Keratinocyte (primary cell): ENCODE measurements at regions not wholly inside any gene's neighbourhood (a gene's known extent, or its start where the extent isn't known, plus 50 kb on each side); places are given as distances from the start of the nearest gene placed in this dataset.
"Not testable (repeated sequence)": the region's sequence is repeated elsewhere in the genome, so short reads cannot be mapped to it uniquely, and the experiment has no call there.

ENCODE experiments used
- DNase-seq: peaks from one replicate; pipeline ENCODE4 v3.0.0-alpha.2; 2011; ENCODE audit warnings: low read depth, missing footprints, low spot score
- FAIRE-seq: peaks from 2 replicates; lab custom pipeline; 2011; peaks lifted over from hg19 to GRCh38; lab: Jason Lieb, UNC
- H2AFZ ChIP-seq: 2 replicates; pipeline ENCODE4 v1.6.0; 2012; ENCODE audit warnings: low read length, control low read depth, inconsistent platforms; ENCODE audit not compliant: control insufficient read depth
- H3K27ac ChIP-seq: 2 replicates; pipeline ENCODE4 v1.5.1; 2011; ENCODE audit warnings: low read length; ENCODE audit not compliant: control insufficient read depth, insufficient read depth
- H3K27me3 ChIP-seq: 3 replicates; pipeline ENCODE4 v1.6.0; 2011; ENCODE audit warnings: low read length; ENCODE audit not compliant: control insufficient read depth, insufficient read depth; ENCODE audit errors: extremely low read depth
- H3K36me3 ChIP-seq, 2 experiments: 2 replicates in 1 of 2; 3 replicates in 1 of 2; pipeline ENCODE4 v1.5.1; 2011; ENCODE audit warnings: low read length in 2 of 2, mild to moderate bottlenecking in 1 of 2; ENCODE audit not compliant: control insufficient read depth in 2 of 2, insufficient read depth in 2 of 2; ENCODE audit errors: extremely low read depth in 1 of 2
- H3K4me1 ChIP-seq: 3 replicates; pipeline ENCODE4 v1.5.1; 2011; ENCODE audit warnings: low read length; ENCODE audit not compliant: control insufficient read depth, insufficient read depth; ENCODE audit errors: extremely low read depth
- H3K4me2 ChIP-seq: 3 replicates; pipeline ENCODE4 v1.6.0; 2011; ENCODE audit warnings: low read depth, low read length; ENCODE audit not compliant: control insufficient read depth, insufficient read depth; ENCODE audit errors: extremely low read depth
- H3K4me3 ChIP-seq, 3 experiments: fragments of 200-600 bp in 1 of 3; sonication (generic) in 1 of 3; 2 replicates in 2 of 3; 3 replicates in 1 of 3; pipeline ENCODE4 v1.5.1; 2011 to 2016; ENCODE audit warnings: low read length in 3 of 3, mild to moderate bottlenecking in 3 of 3, control low read depth in 2 of 3, inconsistent platforms in 1 of 3, low read depth in 1 of 3, mixed read lengths in 1 of 3, mixed run types in 1 of 3, moderate library complexity in 1 of 3; ENCODE audit not compliant: control insufficient read depth in 2 of 3, insufficient read depth in 2 of 3; ENCODE audit errors: extremely low read depth in 1 of 3
- H3K79me2 ChIP-seq: 2 replicates; pipeline ENCODE4 v1.6.0; 2012; ENCODE audit warnings: low read length; ENCODE audit not compliant: control insufficient read depth, insufficient read depth
- H3K9ac ChIP-seq: 3 replicates; pipeline ENCODE4 v1.6.0; 2011; ENCODE audit warnings: low read length; ENCODE audit not compliant: control insufficient read depth, insufficient read depth; ENCODE audit errors: extremely low read depth
- H3K9me1 ChIP-seq: 3 replicates; pipeline ENCODE4 v1.6.0; 2011; ENCODE audit warnings: low read length; ENCODE audit not compliant: control insufficient read depth, insufficient read depth; ENCODE audit errors: extremely low read depth
- H3K9me3 ChIP-seq: 2 replicates; pipeline ENCODE4 v1.5.1; 2012; ENCODE audit warnings: low read depth, low read length; ENCODE audit not compliant: control insufficient read depth
- H4K20me1 ChIP-seq: 3 replicates; pipeline ENCODE4 v1.6.0; 2011; ENCODE audit warnings: low read length; ENCODE audit not compliant: control insufficient read depth, insufficient read depth; ENCODE audit errors: extremely low read depth
- dilution Hi-C: fragments of 300-500 bp; cut with MboI; formaldehyde crosslinking; loops from one replicate; pipeline ENCODE4 v1.7.0; 2020; ENCODE audit warnings: low sequenced_read_pairs; ENCODE audit not compliant: extremely low pct_ligation_motif_present
- TF ChIP-seq, protein P1 (sequence below), 3 experiments: IDR thresholded peaks in 1 of 3; conservative IDR thresholded peaks in 1 of 3; optimal IDR thresholded peaks in 1 of 3; 2 replicates in 2 of 3; 3 replicates in 1 of 3; pipeline versions ENCODE3 to v1.5.1; 2011; ENCODE audit warnings: low read length in 3 of 3, mild to moderate bottlenecking in 3 of 3, moderate library complexity in 2 of 3, control low read depth in 1 of 3, inconsistent platforms in 1 of 3; ENCODE audit not compliant: insufficient read depth in 2 of 3; ENCODE audit errors: extremely low read depth in 1 of 3

DNA sequence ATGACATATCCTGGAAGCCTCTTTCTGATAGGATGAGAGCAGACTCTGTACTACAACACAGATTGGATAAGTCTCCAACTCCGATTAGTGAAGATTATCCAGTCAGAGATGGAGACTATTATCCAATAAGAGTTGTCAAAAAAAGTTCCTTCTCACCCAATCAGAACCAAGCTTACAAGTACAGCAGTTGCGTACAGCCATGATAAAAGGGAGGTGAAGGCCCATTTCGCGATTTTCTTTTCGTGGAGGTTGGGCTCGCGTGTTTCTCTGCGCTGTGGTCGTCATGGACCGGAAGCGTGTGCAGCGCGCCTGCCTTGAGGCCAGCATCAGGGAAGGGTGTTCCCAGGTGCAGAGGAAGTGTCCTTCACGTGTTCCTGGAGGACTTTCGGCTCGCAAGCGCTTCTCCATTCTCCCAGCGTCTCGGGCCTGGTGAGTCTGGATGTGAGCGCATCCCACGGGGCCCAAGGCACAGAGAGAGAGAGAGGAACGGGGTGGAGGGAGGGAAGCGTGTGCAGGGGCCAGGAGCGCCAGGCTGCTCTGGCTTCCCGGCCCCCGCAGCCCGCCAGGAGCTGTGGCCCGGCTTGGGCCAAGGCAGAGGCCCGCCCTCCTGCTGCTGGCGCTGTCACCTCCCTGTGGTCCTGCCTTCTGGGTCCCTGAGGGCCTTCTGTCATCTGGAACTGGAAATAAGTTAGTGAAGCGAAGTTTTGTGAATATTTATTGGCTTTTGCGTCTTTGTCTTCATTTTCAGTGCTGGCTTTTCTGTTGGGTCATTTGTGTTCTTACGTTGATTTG lies 53.9 kb downstream of the CDRT15L2 start:
- H3K4me2 ChIP-seq, H2AFZ ChIP-seq, H3K36me3 ChIP-seq, FAIRE-seq, DNase-seq, H3K9me1 ChIP-seq, H3K4me1 ChIP-seq, H3K27me3 ChIP-seq, H3K27ac ChIP-seq, H4K20me1 ChIP-seq, H3K9me3 ChIP-seq, H3K79me2 ChIP-seq, H3K4me3 ChIP-seq, H3K9ac ChIP-seq, dilution Hi-C loops: not testable (repeated sequence)

DNA sequence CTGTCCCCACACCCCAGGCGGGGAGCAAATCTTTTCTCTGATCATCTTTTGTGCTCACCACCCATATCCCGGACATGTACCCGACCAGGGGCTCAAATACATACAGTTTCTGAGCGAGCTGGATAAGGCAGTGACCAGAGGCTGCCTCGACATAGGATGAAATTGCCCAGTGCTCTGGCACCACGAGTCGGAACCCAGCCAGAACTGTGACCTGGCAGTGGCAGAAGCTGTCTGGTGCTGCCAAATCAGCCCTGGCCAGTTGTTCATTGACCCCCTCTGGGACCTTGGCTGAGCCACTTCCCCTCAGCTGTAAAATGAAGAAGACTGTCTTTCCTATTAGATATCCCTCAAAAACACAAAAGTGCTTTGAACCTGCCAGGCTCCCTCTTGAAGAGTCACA lies 60.6 kb downstream of the CDRT15L2 start:
- not testable (repeated sequence) for H3K4me3 ChIP-seq, H3K4me2 ChIP-seq

DNA sequence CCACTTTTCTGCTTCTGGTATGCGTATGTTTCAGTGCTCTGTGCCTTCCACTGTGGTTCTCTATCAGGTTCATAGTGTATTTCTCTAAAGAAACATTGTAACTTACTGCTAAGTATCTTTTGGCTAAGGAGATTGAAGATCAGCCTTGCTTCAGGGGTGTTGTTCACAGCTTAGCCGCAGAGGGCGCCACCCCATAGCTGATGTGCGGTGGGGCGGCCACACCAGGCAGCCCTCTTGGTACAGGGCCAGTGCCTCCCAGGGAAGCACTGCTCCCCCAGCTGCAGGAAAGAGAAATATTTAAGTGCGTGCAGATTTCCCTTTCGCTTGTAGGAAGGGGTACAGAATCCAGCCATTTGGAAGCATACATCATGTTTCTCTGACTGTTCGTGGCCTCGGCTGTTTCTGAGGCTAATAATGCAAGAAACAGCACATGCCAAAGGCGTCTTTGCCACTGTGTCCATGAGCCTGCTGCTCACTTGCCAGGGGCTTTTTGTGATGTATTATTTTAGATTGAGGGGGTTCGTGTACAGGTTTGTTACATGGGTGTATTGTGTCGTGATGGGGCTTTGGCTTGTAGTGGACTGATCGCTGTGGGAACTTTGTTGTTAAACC lies 67.2 kb downstream of the CDRT15L2 start:
- H2AFZ ChIP-seq, FAIRE-seq, H3K79me2 ChIP-seq, H3K9me1 ChIP-seq, H3K4me3 ChIP-seq, H3K27me3 ChIP-seq, H3K4me1 ChIP-seq, H3K9me3 ChIP-seq, H3K9ac ChIP-seq, H3K4me2 ChIP-seq, H3K27ac ChIP-seq, H3K36me3 ChIP-seq, DNase-seq, H4K20me1 ChIP-seq, dilution Hi-C loops: not testable (repeated sequence)
- TF ChIP-seq, protein P1, sequence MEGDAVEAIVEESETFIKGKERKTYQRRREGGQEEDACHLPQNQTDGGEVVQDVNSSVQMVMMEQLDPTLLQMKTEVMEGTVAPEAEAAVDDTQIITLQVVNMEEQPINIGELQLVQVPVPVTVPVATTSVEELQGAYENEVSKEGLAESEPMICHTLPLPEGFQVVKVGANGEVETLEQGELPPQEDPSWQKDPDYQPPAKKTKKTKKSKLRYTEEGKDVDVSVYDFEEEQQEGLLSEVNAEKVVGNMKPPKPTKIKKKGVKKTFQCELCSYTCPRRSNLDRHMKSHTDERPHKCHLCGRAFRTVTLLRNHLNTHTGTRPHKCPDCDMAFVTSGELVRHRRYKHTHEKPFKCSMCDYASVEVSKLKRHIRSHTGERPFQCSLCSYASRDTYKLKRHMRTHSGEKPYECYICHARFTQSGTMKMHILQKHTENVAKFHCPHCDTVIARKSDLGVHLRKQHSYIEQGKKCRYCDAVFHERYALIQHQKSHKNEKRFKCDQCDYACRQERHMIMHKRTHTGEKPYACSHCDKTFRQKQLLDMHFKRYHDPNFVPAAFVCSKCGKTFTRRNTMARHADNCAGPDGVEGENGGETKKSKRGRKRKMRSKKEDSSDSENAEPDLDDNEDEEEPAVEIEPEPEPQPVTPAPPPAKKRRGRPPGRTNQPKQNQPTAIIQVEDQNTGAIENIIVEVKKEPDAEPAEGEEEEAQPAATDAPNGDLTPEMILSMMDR (optimal IDR thresholded peaks at IDR 0.05 in 1 of 3, IDR thresholded peaks at IDR 0.05 in 1 of 3, conservative IDR thresholded peaks at IDR 0.05 in 1 of 3; ENCODE audit: extremely low read depth in 1 of 3, insufficient read depth in 2 of 3, low read length in 3 of 3), result peak in 2 of 3 experiments; percentile 31 to 68

More for the DNA sequence above, 60.6 kb downstream of the CDRT15L2 start:
- dilution Hi-C loops, DNase-seq, H3K9ac ChIP-seq, H4K20me1 ChIP-seq, FAIRE-seq, H3K9me3 ChIP-seq, H2AFZ ChIP-seq, H3K79me2 ChIP-seq, H3K4me1 ChIP-seq, H3K36me3 ChIP-seq, H3K27ac ChIP-seq, H3K27me3 ChIP-seq, H3K9me1 ChIP-seq: not testable (repeated sequence)

DNA sequence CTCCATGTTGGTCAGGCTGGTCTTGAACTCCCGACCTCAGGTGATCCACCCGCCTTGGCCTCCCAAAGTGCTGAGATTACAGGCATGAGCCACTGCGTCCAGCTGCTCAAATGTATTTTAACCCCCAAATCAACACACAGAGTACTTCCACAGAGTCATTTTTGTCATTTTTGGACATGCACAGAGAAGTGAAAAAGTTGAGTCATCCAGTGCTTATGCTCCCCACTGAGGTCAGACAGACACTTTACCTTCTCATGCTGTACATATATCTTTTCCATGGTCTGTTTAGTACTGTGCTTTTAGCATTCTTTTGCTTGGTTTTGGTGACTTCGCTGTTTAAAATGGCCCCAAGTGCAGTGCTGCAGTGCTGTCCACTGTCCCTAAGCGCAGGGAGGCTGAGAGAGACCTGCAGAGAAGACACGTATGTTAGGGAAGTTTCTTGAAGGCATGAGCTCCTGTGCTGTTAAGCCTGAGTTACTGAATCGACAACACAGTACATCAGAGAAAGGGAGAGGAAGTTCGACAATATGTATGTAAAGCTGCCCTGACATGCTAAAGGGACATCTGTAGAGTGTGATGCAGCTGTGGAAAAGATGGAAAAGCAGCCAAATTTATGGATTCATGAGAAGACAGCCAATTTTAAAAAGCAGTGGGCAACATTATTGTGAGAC lies 69.7 kb downstream of the CDRT15L2 start:
- not testable (repeated sequence) for H3K9me1 ChIP-seq, H3K4me3 ChIP-seq

More for the DNA sequence above, 69.7 kb downstream of the CDRT15L2 start:
- H3K27me3 ChIP-seq, H3K4me2 ChIP-seq, H3K4me1 ChIP-seq, DNase-seq, H3K9me3 ChIP-seq, H3K9ac ChIP-seq, H4K20me1 ChIP-seq, H3K36me3 ChIP-seq, H3K27ac ChIP-seq, H3K79me2 ChIP-seq, dilution Hi-C loops, H2AFZ ChIP-seq, FAIRE-seq: not testable (repeated sequence)
